Panc1 (cell line): ENCODE measurements at regions not wholly inside any gene's neighbourhood (a gene's known extent, or its start where the extent isn't known, plus 50 kb on each side); places are given as distances from the start of the nearest gene placed in this dataset.

Experiments used
- POLR2AphosphoS5 ChIP-seq: IDR thresholded peaks from 2 replicates; pipeline ENCODE4 v1.6.1; 2012; ENCODE audit warnings: mild to moderate bottlenecking, low read depth, low read length, moderate library complexity
- TF ChIP-seq, protein P1 (sequence below): fragments of 450-650 bp; IDR thresholded peaks from 2 replicates; pipeline ENCODE4 v1.5.1; 2017; ENCODE audit warnings: mild to moderate bottlenecking

DNA sequence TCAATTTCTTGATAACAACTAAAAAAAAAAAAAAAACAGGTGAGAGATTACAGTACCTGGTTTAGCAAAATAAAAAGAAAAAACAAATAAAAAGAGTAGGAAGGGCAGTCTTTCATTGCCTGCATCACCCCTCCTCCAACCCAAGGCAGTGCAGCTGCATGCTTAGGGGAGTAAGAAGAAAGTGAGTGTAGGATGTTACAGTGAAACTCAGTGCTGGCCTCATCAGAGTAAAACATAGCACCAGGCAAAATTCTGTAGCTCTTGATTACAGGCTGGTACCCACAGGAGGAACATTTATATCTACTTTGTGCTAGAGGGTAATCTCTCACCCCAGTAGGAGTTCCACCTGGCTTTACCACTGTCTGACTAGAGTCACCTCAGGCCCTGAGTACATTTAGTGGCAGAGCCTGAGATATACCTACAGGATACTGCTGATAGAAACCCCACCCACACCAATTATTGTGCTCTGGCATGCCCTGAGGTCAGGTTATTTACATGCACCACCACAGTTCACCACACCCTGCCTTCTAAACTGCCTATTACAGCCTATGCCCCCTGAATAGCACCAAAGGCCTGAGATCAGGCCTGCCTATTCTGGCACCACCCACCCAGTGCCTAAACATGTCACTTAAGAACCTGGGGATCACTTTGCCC, 241.6 kb downstream of the PAPSS1 start:
- TF ChIP-seq, protein P1, sequence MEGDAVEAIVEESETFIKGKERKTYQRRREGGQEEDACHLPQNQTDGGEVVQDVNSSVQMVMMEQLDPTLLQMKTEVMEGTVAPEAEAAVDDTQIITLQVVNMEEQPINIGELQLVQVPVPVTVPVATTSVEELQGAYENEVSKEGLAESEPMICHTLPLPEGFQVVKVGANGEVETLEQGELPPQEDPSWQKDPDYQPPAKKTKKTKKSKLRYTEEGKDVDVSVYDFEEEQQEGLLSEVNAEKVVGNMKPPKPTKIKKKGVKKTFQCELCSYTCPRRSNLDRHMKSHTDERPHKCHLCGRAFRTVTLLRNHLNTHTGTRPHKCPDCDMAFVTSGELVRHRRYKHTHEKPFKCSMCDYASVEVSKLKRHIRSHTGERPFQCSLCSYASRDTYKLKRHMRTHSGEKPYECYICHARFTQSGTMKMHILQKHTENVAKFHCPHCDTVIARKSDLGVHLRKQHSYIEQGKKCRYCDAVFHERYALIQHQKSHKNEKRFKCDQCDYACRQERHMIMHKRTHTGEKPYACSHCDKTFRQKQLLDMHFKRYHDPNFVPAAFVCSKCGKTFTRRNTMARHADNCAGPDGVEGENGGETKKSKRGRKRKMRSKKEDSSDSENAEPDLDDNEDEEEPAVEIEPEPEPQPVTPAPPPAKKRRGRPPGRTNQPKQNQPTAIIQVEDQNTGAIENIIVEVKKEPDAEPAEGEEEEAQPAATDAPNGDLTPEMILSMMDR = no peak
- no peak for TF ChIP-seq POLR2AphosphoS5
